ENCODE measurements at regions not wholly inside any gene's neighbourhood (a gene's known extent, or its start where the extent isn't known, plus 50 kb on each side); places are given as distances from the start of the nearest gene placed in this dataset.

DNA sequence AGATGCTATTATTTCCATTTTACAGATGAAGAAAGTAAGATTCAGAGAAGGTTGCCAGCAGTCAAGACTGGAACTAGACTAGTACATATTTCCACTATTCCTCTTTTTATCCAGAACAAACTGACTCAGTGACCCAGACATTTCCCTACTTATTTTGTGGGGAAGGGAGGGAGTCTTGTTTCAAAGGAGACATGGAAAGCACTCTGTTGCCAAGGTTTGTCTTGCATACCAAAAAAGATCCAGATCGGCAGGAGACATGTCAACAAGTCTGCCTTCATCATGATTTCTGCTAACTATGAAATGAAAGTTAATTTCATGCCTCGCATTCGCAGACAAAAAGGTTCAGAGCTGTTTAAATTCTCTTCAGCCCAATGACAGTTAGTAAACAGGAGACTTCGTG lies 328.3 kb downstream of the DHX15 start:
- H3K9me3 ChIP-seq (ENCODE audit: control insufficient read depth in 2 of 2, insufficient read depth in 1 of 2, low read length in 1 of 2), result no peaks in the 10 kb centered on the region
- H3K27ac ChIP-seq (ENCODE audit: low read depth in 1 of 2, low read length in 1 of 2), result no peak overlapping the region
- H3K36me3 ChIP-seq (ENCODE audit: control insufficient read depth in 2 of 2, insufficient read depth in 2 of 2, low read length in 1 of 2), result no peaks in the 10 kb centered on the region
- WGBS, result 77% methylated on average over 4 of the region's 4 CpGs
- H3K27me3 ChIP-seq (ENCODE audit: control insufficient read depth in 2 of 2, insufficient read depth in 1 of 2, low read length in 1 of 2), result no peaks in the 10 kb centered on the region
- H3K4me3 ChIP-seq (ENCODE audit: low read length in 2 of 2), result no peak overlapping the region
- no peak for DNase-seq (ENCODE audit: low read depth in 6 of 9, low spot score in 9 of 9)
- H3K4me1 ChIP-seq (ENCODE audit: control insufficient read depth in 2 of 2, insufficient read depth in 2 of 2, low read length in 2 of 2), result no peaks in the 10 kb centered on the region

DNA sequence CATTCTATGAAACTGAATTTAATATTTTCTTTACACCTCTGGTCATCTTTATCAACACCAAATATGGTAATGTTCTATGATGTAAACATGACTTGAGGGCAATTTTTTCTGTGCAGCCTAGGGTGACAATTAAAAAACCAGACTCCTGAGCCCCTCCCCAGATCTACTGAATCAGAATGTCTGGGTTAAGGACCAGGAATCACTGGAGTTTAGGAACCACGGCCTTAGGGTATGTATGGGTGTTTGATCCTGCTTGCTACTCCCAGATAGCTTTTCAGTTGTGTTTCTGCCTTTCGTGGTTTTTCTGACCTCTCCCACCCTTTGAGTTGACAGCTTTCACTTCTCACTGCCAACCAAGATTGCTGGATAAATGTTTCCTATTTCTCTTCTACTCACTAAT lies 332.2 kb downstream of the DHX15 start:
- no peak for DNase-seq (ENCODE audit: low read depth in 6 of 9, low spot score in 9 of 9)
- Histone ChIP-seq H3K4me1 (ENCODE audit: control insufficient read depth in 2 of 2, insufficient read depth in 2 of 2, low read length in 2 of 2) (no peaks in the 10 kb centered on the region), H3K9me3 (ENCODE audit: control insufficient read depth in 2 of 2, insufficient read depth in 1 of 2, low read length in 1 of 2) (no peaks in the 10 kb centered on the region), H3K27ac (ENCODE audit: low read depth in 1 of 2, low read length in 1 of 2) (no peak overlapping the region), H3K27me3 (ENCODE audit: control insufficient read depth in 2 of 2, insufficient read depth in 1 of 2, low read length in 1 of 2) (no peaks in the 10 kb centered on the region), H3K36me3 (ENCODE audit: control insufficient read depth in 2 of 2, insufficient read depth in 2 of 2, low read length in 1 of 2) (no peaks in the 10 kb centered on the region), H3K4me3 (ENCODE audit: low read length in 2 of 2) (no peak overlapping the region)
- 53% methylated on average over 2 of the region's 2 CpGs for WGBS

DNA sequence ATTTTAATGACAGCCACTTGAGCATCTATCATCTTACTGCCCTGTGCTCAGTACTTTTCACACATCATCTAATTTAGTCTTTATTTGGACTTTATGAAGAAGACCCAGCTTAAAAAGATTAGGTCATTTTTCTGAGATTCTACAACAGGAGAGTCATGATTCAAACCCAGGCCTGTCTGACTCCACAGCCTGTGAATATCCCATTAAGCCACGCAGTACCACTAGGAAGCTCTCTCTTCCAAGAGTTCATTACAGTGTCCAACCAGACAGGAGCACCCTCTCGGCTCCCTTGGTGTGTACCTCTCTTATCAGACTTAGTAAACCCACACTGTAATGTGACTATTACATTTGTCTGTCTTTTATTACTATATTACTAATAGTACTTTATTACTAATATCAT lies 332.8 kb downstream of the DHX15 start:
- Histone ChIP-seq H3K9me3 (ENCODE audit: control insufficient read depth in 2 of 2, insufficient read depth in 1 of 2, low read length in 1 of 2) (no peaks in the 10 kb centered on the region), H3K4me3 (ENCODE audit: low read length in 2 of 2) (no peak overlapping the region), H3K36me3 (ENCODE audit: control insufficient read depth in 2 of 2, insufficient read depth in 2 of 2, low read length in 1 of 2) (no peaks in the 10 kb centered on the region), H3K4me1 (ENCODE audit: control insufficient read depth in 2 of 2, insufficient read depth in 2 of 2, low read length in 2 of 2) (no peaks in the 10 kb centered on the region), H3K27ac (ENCODE audit: low read depth in 1 of 2, low read length in 1 of 2) (no peak overlapping the region), H3K27me3 (ENCODE audit: control insufficient read depth in 2 of 2, insufficient read depth in 1 of 2, low read length in 1 of 2) (no peaks in the 10 kb centered on the region)
- no peak for DNase-seq (ENCODE audit: low read depth in 6 of 9, low spot score in 9 of 9)
- 92% methylated on average over 2 of the region's 2 CpGs for WGBS

DNA sequence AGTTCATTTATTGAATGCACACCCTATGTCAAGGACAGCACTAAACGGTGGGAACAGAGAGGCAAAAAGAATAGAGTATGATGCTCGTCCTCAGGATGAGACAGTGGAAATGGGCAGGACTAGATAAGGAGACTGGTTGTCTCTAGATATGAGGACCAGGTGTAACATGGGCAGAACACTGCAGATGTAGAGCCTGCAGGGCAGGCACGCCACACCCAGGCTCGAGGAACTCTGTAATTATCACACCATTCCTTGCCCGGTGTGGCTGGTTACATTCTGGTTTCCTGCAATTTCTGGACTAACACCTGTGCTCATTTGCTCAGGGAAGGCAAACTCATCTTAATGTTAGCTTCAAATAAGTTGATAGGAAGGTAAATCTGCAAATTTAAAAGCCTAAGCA lies 334.4 kb downstream of the DHX15 start:
- WGBS, result 87% methylated on average over 5 of the region's 5 CpGs
- no peak overlapping the region for H3K27ac ChIP-seq (ENCODE audit: low read depth in 1 of 2, low read length in 1 of 2)

DNA sequence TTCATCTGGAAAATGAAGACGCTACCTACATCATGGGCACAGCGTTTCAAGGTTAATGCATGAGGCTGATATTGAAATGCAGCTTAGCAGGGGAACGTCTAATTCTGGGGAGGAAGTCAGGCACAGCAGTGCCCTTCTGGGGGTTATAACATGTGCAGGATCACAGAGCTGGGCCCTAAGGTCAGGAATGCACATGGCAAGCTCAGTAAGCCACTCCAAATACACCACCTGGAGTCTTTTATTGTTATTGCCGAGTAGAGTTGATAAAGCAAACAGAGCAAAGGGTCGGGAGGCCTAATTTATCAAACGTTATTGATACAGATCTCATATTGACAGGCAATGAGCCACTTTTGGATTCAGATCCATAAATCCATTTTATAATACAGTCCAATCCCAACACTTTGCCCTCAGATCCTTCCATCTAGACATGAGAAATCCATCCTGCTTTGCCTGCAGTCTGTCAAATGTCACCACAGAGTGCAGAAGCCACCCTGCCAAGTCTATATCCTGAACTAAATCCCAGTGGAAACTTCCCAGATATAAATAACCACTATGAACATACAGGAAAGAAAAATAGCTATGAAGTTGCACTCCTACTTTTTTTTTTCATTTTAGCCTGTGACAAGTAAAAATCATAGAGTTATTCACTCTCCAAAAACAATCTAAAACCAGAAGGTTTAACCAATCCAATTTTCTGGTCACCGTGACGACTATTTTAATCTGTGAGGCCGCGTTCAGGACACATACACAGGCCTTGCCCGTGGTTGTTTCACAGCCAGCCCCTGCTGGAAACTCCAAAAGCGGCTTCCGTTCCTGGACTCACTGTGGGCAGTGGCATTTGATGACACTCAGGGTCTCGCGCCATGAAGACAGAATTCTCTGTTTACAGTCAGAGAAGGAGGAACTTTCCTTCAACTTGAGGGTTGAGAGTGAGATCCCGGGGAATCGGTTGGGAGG lies 335.4 kb downstream of the DHX15 start:
- DNase-seq (ENCODE audit: low read depth in 6 of 9, low spot score in 9 of 9), result no peak
- H3K9me3 ChIP-seq (ENCODE audit: control insufficient read depth in 2 of 2, insufficient read depth in 1 of 2, low read length in 1 of 2), result no peaks in the 10 kb centered on the region

More for the DNA sequence above, 334.4 kb downstream of the DHX15 start:
- no peaks in the 10 kb centered on the region for H3K9me3 ChIP-seq (ENCODE audit: control insufficient read depth in 2 of 2, insufficient read depth in 1 of 2, low read length in 1 of 2)
- H3K4me3 ChIP-seq (ENCODE audit: low read length in 2 of 2), result no peak overlapping the region
- no peaks in the 10 kb centered on the region for H3K36me3 ChIP-seq (ENCODE audit: control insufficient read depth in 2 of 2, insufficient read depth in 2 of 2, low read length in 1 of 2)
- H3K4me1 ChIP-seq (ENCODE audit: control insufficient read depth in 2 of 2, insufficient read depth in 2 of 2, low read length in 2 of 2), result no peaks in the 10 kb centered on the region
- DNase-seq (ENCODE audit: low read depth in 6 of 9, low spot score in 9 of 9), result no peak
- no peaks in the 10 kb centered on the region for H3K27me3 ChIP-seq (ENCODE audit: control insufficient read depth in 2 of 2, insufficient read depth in 1 of 2, low read length in 1 of 2)

DNA sequence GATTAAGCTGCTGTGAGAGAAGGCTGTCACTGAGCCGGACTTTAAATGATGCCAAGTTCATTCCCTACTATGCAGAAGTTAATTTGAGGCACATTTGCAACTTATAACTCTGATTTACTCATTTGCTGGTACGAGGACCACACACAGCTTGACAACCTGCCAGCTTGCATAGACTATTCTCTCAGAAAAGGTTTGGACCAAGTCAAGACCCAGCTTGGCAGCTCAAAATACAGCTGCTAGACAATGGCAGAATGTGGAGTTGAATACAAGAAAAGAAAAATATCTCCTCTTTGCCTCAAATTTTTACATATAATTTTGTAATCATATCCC lies 338.9 kb downstream of the DHX15 start:
- WGBS, result 86% methylated on average over 2 of the region's 2 CpGs
- Histone ChIP-seq H3K27me3 (ENCODE audit: control insufficient read depth in 2 of 2, insufficient read depth in 1 of 2, low read length in 1 of 2) (no peaks in the 10 kb centered on the region), H3K9me3 (ENCODE audit: control insufficient read depth in 2 of 2, insufficient read depth in 1 of 2, low read length in 1 of 2) (no peaks in the 10 kb centered on the region), H3K4me3 (ENCODE audit: low read length in 2 of 2) (no peak overlapping the region), H3K4me1 (ENCODE audit: control insufficient read depth in 2 of 2, insufficient read depth in 2 of 2, low read length in 2 of 2) (no peaks in the 10 kb centered on the region), H3K27ac (ENCODE audit: low read depth in 1 of 2, low read length in 1 of 2) (no peak overlapping the region), H3K36me3 (ENCODE audit: control insufficient read depth in 2 of 2, insufficient read depth in 2 of 2, low read length in 1 of 2) (no peaks in the 10 kb centered on the region)
- DNase-seq (ENCODE audit: low read depth in 6 of 9, low spot score in 9 of 9), result no peak

More for the DNA sequence above, 335.4 kb downstream of the DHX15 start:
- H3K4me3 ChIP-seq (ENCODE audit: low read length in 2 of 2), result no peak overlapping the region
- H3K36me3 ChIP-seq (ENCODE audit: control insufficient read depth in 2 of 2, insufficient read depth in 2 of 2, low read length in 1 of 2), result no peaks in the 10 kb centered on the region
- H3K27me3 ChIP-seq (ENCODE audit: control insufficient read depth in 2 of 2, insufficient read depth in 1 of 2, low read length in 1 of 2), result no peaks in the 10 kb centered on the region
- H3K4me1 ChIP-seq (ENCODE audit: control insufficient read depth in 2 of 2, insufficient read depth in 2 of 2, low read length in 2 of 2), result no peaks in the 10 kb centered on the region
- no peak overlapping the region for H3K27ac ChIP-seq (ENCODE audit: low read depth in 1 of 2, low read length in 1 of 2)
- 75% methylated on average over 17 of the region's 17 CpGs for WGBS

DNA sequence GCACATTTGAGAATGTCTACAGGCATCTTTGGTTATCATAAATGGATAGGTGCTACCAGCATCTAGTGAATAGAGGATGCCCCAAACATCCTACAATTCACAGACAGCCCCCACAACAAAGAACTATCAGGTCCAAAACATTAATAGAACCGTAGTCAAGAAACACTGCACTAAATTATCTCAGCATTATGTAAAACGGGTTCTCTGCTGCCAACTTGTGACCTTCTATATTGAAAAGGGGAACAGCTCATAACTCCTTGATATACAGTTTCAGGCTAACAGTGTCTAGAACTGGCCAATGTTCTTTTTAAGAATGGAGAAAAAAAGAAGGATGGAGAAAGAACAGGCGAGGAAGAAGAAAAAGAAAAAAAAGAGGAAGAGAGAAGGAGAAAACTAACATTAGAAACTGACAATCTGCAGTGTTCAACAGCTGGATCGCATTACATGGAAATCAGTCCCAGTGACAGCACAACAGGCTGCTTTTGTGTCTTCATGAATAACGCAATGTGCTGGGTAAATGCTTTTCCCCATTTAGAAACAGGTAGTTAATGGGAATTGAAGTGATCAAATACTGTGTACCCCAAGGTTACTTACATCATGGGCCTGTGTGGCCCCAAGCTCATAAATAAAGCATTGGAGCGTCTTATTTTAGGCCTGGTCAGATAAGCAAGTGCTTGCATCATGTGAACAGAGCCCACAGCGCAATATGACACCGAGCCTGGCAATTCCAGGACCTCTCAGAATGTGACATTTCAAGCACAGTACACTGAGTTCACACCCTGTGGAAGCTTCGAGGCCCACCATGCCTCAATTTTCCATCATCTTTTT lies 339.5 kb downstream of the DHX15 start:
- 84% methylated on average over 9 of the region's 9 CpGs for WGBS

DNA sequence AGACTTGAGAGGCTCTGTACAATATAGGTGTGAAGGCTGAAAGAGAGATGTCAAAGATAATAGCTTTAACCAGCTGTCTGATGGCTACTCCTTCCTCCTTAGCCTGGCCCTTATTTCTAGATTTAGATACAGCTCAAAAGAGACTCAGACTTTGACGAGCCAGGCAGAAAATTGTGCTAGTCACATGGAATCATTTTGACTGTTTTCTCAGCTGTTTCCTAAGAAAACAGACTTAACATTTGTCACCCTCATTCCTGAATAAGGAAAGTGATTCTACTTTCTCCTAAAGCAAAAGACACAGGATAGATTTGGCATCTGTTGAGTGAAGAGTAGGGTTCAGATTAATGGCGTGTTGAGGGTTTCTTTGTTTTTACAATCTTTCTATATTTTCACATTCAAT lies 340.7 kb downstream of the DHX15 start:
- WGBS, result 69% methylated on average over 2 of the region's 2 CpGs
- DNase-seq (ENCODE audit: low read depth in 6 of 9, low spot score in 9 of 9), result no peak
- H3K27me3 ChIP-seq (ENCODE audit: control insufficient read depth in 2 of 2, insufficient read depth in 1 of 2, low read length in 1 of 2), result no peaks in the 10 kb centered on the region

More for the DNA sequence above, 339.5 kb downstream of the DHX15 start:
- Histone ChIP-seq H3K27me3 (ENCODE audit: control insufficient read depth in 2 of 2, insufficient read depth in 1 of 2, low read length in 1 of 2) (no peaks in the 10 kb centered on the region), H3K27ac (ENCODE audit: low read depth in 1 of 2, low read length in 1 of 2) (no peak overlapping the region), H3K4me1 (ENCODE audit: control insufficient read depth in 2 of 2, insufficient read depth in 2 of 2, low read length in 2 of 2) (no peaks in the 10 kb centered on the region), H3K4me3 (ENCODE audit: low read length in 2 of 2) (no peak overlapping the region), H3K9me3 (ENCODE audit: control insufficient read depth in 2 of 2, insufficient read depth in 1 of 2, low read length in 1 of 2) (no peaks in the 10 kb centered on the region), H3K36me3 (ENCODE audit: control insufficient read depth in 2 of 2, insufficient read depth in 2 of 2, low read length in 1 of 2) (no peaks in the 10 kb centered on the region)
- no peak for DNase-seq (ENCODE audit: low read depth in 6 of 9, low spot score in 9 of 9)

DNA sequence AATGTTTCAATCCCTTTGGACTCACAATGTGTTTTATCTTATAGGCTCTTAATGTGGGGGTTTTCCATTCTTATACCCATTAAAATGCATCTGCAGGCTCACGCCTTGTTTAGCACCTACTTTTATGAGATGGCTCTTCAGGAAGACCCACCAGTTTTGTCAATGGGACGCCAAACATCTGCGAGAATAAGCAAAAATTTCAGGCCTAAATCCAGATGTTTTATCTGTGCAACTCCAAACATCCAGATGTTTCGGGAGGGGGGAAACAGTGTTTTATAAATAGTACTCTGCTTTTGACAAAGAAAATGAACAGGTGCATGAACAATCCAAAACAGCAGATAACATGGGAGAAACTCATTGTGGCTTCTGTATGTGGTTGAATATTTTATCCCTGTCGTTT lies 342.8 kb downstream of the DHX15 start:
- H3K36me3 ChIP-seq (ENCODE audit: control insufficient read depth in 2 of 2, insufficient read depth in 2 of 2, low read length in 1 of 2), result no peaks in the 10 kb centered on the region
- H3K4me3 ChIP-seq (ENCODE audit: low read length in 2 of 2), result no peak overlapping the region
- H3K27ac ChIP-seq (ENCODE audit: low read depth in 1 of 2, low read length in 1 of 2), result no peak overlapping the region
- no peaks in the 10 kb centered on the region for H3K4me1 ChIP-seq (ENCODE audit: control insufficient read depth in 2 of 2, insufficient read depth in 2 of 2, low read length in 2 of 2)
- H3K27me3 ChIP-seq (ENCODE audit: control insufficient read depth in 2 of 2, insufficient read depth in 1 of 2, low read length in 1 of 2), result no peaks in the 10 kb centered on the region
- WGBS, result 89% methylated on average over 5 of the region's 5 CpGs
- no peak for DNase-seq (ENCODE audit: low read depth in 6 of 9, low spot score in 9 of 9)
- H3K9me3 ChIP-seq (ENCODE audit: control insufficient read depth in 2 of 2, insufficient read depth in 1 of 2, low read length in 1 of 2), result no peaks in the 10 kb centered on the region

More for the DNA sequence above, 340.7 kb downstream of the DHX15 start:
- Histone ChIP-seq H3K36me3 (ENCODE audit: control insufficient read depth in 2 of 2, insufficient read depth in 2 of 2, low read length in 1 of 2) (no peaks in the 10 kb centered on the region), H3K4me3 (ENCODE audit: low read length in 2 of 2) (no peak overlapping the region), H3K27ac (ENCODE audit: low read depth in 1 of 2, low read length in 1 of 2) (no peak overlapping the region), H3K9me3 (ENCODE audit: control insufficient read depth in 2 of 2, insufficient read depth in 1 of 2, low read length in 1 of 2) (no peaks in the 10 kb centered on the region), H3K4me1 (ENCODE audit: control insufficient read depth in 2 of 2, insufficient read depth in 2 of 2, low read length in 2 of 2) (no peaks in the 10 kb centered on the region)
